Glomerular visceral epithelial cell (primary cell): ENCODE measurements at regions not wholly inside any gene's neighbourhood (a gene's known extent, or its start where the extent isn't known, plus 50 kb on each side); places are given as distances from the start of the nearest gene placed in this dataset.

ENCODE experiments used
- DNase-seq: peaks from one replicate; pipeline ENCODE4 v3.0.0-alpha.2; 2016; ENCODE audit errors: extremely low spot score

DNA sequence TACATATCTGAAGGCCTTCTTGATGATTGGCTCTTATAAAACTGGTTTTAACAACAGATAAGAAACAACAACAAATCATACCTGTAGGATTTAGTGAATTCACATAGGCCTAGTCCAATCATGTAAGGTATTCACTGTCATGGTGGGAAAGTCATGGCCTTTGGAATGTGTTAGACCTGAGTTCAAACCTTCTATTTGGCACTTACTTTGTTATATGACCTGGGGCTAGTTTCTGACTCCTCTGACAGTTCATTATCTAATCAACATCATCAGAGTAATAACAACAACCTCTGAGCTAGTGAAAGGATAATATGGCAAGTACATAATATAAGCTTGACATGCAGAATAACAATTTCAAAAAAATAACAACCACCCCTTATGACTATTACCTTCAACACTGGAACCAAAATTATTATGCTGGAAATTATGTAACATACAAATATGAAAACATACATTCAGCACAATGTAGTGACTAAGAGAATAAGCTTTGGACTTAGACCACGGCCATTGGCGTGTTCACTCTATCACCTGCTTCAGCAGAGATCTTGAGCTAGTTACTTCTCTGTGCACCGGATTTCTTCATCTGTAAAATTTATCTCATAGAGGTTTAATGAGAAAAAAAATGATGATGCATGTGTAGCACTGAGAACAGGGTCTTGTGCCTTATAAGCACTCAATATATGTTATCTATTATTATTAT, 597.6 kb downstream of the LMO4 start:
- DNase-seq: no peak

DNA sequence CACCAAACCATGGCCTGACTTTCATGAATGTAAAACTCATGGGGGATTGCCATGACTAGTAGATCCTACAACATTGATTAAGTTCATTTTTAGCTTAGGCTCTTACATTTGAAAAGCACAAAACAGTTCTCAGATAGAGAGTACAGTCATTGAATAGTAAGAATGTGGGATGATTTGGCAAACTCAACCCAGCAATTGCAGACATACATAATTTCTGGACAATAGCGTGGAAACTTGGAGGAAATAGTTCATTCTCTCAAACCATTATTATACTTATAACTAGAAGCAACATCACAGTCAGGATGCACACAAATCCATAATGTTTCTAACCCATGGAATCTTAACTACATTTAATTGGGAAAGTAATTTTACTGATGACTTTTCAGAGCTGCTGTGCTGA, 598.2 kb downstream of the LMO4 start:
- no peak for DNase-seq

DNA sequence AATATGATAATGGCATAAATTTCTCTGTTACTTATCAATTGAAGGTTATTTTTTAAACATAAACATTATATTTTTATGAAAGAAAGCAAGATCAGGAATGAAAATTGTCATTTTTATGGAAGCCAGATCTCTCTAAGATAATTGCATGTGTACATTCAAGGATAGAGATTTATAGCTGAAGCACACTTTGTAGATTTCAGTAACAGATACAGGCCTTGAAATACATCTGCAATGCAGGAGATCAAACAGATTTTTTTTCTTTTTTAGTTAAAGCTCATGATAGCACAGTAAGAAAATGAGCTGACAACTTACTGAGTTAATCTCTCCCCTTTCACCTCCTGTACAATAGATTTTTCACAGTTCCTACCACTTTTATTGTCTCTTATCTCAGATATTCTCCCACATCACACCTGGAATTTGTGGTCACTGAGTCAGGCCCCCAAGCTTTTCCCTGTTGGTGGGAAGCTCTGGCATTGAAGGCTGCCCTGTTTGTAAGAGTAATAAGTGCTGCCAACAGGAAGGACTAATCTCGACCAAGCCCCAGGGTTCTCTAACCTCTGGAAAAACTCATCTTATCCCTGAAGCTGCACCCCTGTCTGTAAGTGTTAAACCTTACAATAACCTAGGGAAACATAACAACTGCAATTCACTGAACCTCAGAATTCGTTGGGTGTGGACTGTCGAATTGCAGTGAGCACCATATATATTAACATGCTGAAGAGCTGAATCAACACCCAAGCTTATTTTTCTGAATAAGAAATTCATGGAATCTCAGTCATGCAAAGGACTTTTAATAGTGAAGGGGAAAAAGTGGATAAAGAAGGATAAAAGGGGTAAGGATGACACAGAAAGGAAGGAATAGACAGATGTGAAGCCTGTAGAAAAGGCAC, 599.0 kb downstream of the LMO4 start:
- peak; percentile 36 for DNase-seq

DNA sequence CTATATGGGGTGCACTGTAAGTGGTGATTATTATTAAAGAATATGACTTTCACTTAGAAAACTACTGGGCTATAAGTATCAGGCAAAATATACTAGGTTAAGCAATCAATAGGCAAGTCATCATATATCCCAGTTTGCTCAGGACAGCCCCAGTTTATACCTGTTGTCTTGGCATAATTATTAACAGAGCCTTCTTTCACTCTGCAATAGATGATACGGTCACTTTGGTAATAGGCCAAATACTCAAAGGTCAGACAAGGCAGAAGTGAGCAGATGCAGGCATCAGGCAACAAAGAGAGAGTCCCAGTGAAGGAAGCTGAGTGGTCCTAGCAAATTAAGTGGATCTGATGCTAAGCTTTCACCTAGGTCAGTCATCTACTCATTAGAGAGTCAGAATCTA, 599.9 kb downstream of the LMO4 start:
- no peak for DNase-seq

DNA sequence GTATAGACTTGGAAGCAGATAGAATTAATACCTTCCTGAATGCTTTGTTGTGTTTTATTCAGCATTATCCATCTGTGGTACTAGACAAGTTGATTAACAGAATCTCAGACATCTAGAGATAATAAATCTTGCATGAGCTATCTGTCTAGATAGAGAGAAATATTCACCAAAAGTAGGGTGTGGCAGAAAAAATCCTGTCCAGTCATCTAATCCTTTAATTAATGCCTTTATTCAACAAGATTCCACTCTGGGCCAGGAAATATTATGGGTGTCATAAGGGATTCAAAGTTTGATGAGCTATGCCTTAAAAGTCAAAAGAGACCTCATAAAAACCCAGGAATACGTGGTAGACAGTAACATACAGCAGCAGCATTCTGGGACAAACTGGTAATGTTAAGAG, 601.2 kb downstream of the LMO4 start:
- no peak for DNase-seq

DNA sequence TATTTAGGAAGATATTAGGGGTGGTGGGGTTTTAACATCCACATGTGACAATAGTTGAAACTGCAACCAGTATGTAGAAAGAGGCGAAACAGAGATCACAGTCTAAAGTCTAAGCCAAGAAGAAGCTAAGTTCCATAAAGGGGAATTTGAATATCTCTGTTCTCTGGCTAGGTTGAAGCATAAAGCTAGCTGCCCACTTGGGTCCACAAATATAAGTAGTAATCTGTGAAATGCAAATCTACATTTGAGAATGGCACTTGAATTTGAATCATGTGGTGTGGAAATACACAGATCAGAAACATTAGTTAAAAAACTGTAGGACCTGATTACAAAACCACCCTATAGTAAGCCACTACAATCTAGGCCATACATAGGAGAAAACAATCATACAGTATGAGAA, 602.1 kb downstream of the LMO4 start:
- DNase-seq: no peak

DNA sequence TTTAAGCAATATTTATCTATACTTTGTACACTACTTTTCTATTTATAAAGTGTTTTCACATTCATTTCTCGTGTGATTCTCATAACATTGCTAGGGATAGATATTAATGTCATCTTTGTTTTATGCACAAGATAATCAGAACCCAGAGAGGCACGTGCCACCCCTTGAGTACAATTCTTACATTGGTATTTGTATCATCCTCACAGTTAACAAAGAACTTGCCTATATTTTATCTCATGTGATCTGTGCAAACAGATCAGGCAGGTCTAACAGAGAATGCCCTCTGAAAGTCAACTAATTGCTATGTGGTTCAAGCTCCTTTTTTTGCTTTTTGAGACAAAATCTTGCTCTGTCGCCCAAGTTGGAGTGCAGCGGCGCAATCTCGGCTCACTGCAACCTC, 604.5 kb downstream of the LMO4 start:
- no peak for DNase-seq

DNA sequence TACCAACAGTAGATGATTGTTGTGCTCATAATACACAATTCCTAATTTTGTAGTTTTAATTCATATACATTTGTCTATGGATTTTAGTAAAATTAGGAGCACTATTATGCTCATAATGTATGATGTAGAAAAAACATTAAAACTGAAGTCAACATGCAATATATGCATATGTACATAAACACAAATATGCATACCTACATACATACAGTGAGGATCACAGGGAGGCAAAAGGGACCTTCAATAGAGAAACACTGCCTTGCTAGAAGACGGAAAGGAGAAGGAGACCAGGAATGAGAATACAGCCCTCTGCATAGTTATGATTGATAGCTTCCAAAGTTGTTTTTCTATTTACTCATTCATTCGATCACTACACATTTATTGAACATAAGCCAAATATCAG, 606.5 kb downstream of the LMO4 start:
- DNase-seq: no peak

DNA sequence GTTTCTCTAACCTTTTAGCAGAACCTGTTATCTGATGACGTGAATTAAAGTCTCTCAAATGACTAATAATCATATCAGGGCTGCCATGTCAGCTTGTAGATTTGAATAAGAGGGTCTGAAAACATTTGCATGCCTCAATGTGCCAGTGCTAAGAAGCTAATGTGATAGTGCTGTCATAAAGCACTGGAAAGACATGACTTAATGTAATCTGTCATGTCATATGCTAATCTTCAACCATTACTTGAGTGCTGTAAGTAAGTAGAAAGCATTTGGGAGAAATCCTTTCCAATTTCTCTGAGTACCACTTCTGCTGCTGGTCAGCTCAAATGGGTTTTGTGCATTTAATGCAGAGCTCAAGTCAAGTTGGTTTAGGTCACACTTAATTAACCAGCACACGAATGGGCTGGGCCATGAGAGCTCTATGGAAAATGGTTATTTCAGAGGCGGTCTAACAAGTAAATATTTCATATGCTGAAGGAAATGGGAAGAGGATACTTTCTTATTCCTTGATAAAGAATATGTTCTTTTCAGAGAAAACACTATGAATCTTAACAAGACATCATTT, 609.2 kb downstream of the LMO4 start:
- DNase-seq: no peak

DNA sequence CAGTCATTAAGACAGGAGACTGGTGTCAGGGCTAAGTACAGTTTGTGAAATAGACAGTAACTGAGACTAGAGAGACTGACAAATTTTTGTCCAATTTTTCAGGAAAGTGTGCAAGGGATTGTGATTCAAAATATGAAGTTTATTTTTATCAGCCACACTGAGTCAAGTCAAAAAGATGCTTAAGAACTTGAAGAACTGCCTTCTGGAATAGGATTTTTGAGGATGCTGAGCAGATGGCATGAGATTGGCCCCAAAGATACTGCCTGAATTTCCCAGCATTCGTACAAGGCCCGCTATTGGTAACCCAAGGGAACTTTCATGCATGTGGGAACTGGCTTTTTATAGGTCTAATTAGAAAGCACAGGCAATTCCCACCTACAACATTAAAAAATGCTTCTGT, 610.0 kb downstream of the LMO4 start:
- no peak for DNase-seq

DNA sequence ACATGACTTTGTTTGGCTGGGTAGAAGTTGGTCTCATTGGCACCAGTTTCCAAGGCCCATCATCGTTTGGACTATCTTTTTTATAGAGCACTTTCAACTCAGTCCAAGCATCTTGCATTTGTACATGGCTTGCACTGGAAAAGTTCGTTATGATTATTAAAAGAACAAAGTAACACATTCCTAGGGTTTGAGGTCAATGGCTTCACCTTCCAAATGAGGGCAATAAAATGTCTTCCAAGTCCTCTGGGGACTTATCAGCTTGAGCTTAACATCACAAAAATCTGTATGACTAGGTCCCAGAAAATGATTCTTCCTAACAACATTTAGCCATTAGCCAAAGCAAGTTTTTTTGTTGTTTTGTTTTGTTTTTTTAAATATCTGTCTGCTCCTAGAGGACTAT, 610.8 kb downstream of the LMO4 start:
- no peak for DNase-seq

DNA sequence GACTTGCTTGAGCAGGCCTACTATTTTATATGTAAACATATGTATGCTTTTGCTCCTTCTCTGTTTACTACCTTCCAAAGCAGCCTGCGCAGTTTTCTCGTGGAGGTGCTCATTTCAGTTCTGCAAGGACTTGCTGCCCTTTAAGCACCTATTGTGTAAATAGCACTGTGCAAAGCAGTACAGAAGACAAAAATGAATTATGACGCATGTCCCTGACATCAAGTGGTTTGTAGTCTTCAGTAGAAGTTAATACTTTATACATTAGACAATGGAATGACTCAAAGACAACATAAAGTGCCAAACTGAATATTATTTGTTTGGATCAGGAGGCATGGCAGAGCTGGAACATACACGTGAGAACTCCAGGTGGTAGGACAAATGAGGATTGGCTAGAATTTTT, 611.7 kb downstream of the LMO4 start:
- DNase-seq: no peak

DNA sequence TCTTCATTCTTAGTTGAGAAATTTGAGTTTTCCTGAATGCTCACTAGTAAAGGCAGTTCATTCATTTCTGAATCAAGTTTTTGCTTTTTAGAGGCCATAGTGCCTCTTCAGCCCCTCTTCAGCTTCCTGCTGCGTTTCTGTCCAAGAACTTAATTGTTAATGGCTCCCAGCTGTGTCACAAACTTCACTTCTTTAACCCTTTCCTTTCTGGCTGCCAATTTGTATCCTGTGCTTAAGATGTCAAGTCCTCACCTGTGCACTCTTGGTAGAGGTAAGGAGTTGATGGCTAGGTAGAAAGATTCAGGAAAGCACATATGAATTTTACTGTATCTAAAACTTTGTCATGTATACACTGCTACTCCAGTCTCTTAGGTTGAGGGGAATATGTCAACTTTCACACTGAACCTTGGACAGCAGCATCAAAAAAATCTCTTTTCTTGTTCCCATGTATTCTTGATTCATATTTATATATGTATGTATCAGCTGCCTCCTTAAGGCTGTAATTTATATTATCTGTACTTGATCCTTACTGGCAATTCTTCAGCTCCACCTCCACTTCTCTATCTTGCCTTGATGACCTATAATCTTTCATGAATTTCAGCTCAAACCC, 612.8 kb downstream of the LMO4 start:
- DNase-seq: no peak

DNA sequence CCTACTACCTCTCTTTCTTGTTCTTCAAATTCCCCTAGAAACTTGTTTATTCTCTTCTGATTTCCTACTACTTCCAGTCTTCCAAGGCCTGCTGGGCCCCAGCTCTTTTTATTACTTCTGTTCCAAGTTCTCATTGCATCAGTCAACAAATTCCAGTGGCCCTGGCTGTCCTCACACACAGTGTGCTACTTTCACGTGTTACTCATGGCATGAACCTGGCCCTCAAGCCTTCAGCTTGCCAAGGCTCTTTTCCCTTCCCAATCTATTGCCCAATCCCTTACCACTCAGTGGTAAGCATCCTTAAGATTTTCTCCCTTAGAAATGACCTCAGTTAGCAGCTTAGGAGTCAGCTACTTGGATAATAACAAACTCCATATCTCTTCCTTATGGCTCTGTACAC, 613.5 kb downstream of the LMO4 start:
- no peak for DNase-seq

DNA sequence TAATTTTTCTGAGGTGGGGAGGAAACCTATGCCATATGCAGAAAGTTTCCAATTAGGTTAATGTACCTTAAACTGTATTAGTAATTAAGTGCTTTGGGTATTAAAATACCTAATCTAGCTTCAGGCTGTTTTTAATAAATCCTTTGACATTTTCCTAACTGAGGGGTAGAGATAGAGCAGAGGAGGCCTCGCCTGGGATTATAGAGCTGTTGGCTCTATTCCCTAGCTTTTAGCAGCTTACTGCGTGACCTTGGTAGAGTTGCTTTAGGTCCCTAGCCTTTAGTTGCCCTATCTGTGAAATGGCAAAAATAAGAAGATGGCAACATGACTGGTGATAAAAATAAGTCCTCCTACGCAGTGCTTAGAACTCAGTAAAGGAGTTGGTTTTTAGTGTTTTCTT, 621.0 kb downstream of the LMO4 start:
- no peak for DNase-seq

DNA sequence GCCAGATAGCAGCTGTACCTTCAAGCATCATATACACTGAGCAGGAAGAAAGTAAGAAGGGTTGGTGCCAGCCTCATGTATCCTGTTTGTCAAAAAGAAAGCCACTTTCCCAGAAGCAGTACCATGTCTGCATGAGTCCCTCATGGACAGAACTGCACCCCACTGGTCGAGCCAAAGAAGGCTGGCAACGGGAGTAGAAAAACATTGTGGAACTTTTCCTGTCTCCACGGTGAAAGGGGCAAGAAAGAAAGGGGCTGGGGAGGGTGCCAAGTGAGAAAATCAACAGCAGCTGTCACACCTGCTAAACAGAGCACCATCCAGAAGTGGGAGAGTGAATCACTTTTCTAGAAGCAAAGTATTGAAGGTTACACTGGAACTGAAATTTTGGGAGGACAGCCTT, 621.7 kb downstream of the LMO4 start:
- no peak for DNase-seq

DNA sequence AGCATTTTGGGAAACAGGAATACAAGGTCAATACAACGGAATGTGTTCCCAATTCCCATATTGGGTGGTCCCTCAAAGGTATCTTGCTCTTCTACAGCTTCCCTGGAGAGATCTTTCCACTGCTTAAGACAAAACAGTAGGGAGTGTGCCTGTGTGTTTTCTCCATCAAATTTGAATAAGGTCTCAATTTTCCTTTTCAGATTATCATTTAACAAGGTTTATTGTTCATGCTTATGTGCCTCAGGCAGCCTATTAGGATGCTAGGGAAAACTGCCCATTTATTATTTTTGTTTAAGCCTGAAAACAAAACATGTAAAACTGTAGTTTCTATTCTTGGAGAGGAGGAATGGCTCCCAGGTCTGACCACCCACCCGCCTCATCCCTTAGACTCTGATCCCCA, 622.7 kb downstream of the LMO4 start:
- DNase-seq: no peak

DNA sequence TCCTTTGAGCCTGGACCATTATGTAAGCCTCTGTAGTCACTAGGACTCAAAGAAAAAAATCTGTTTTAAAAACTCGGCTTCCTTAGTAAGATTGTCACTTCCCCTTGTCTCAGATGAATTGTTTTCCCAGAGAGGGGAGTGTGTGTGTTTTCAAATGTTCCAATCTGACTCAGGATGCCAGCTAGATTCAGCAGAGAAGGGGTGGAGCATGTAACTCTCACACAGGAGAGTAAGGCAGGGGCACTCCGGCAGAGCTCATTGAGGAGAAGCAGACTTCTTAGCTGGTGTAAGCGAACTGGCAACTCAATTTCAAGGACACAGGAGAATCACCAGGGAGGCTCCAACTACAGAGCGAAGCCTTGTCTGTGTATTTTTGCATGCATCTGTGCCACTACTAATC, 623.2 kb downstream of the LMO4 start:
- no peak for DNase-seq

DNA sequence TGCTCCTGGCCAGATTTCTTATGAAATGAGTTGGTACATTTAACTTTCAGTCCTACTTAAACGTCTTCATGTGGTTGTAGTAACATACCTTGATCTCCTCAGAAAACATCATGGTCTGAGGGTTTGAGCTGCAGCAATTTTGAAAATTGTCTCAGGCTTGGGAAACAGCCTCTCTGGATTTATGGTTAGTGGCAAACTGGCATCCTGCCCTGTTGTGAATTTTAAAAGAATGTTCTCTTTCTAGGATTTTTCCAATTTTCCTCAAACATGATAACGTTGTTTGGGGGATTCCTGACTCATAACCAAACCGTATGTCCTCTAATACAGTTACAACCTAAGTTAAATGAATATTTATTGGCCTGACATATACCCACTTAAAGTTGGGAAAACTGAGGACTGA, 624.4 kb downstream of the LMO4 start:
- DNase-seq: no peak

DNA sequence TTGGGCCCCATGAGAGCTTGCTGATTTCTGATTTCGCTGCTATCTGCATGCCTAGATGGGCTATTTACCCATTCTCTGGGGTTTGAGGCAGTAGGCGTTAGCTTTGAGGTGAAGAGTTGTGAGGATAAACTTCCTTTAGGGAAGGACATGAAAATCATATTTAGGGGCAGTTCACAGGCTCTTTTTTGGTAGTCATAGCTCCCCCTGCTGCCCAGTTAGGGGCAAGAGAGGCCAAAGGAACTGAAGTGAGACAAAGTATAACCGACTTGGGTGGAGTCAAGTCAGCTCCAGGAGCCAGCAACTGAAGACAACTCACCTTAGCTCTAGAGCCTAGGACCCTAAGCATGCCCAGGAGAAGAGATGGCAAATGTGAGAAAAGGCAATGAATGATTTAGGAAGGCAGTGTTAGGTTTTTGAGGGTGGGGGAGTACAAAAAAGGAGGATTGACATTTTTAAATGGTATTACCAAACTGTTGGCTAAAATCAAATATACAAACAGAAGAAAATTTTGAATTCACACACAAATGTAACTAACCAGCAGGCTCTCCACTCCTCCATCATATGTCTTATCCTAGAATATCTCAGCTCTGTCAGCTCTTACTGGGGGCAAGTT, 625.2 kb downstream of the LMO4 start:
- peak; percentile 64 for DNase-seq

DNA sequence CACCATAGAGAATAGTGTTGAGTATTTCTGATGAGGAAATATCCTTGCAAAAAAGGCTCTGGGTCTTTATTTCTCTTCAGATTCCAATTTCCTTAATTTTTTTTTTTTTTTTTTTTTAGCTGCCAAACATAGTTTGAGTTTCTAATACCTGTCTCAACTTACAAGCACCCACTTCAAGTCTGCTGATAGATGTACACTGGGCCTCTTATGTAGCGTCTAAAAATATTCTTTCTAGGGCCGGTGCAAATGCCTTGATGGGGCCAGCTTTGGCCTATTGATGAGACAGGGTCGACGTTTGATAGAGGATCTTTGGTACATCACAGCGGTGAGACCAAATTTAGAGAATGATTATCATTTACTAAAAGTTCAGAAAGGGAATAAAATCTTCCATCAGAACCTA, 626.4 kb downstream of the LMO4 start:
- DNase-seq: no peak

DNA sequence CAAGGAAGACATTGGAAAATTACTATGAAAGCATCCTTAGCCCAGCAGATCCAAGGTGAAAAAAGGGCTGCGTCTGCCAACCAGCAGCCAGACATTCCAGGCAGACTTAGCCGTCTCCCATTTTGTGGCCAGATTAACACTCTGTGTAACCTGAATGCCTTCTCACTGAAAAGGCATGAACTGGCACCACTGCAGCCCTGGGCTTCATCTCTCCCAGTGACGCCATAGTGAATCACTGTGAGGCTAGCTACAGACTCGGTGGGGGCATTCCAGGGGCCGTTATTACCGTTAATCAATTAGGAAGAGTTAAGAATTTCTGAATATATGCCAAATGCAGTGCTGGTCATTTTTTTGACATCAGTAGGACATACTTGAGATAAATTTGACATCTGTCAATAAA, 627.4 kb downstream of the LMO4 start:
- DNase-seq: peak; percentile 93
